Spleen (tissue), 11 donors: ENCODE measurements at regions not wholly inside any gene's neighbourhood (a gene's known extent, or its start where the extent isn't known, plus 50 kb on each side); places are given as distances from the start of the nearest gene placed in this dataset.

Source experiments
- DNase-seq: peaks from one replicate; pipeline ENCODE4 v3.0.0-alpha.2; 2020
- H3K27ac ChIP-seq, 8 donors: fragments of 200-600 bp; sonication (generic) in 7 of 8; 1 replicate in 4 of 8; 2 replicates in 4 of 8; pipeline versions ENCODE4 v1.5.0 to v1.8.0; 2016 to 2021; ENCODE audit warnings: inconsistent platforms in 4 of 8, mild to moderate bottlenecking in 4 of 8, moderate library complexity in 1 of 8
- H3K27me3 ChIP-seq, 7 donors: fragments of 200-600 bp; sonication (generic) in 6 of 7; replicated peaks in 1 of 7; 1 replicate in 4 of 7; 2 replicates in 3 of 7; pipeline versions ENCODE4 v1.5.0 to v1.8.0; 2016 to 2021; ENCODE audit warnings: inconsistent platforms in 3 of 7, mild to moderate bottlenecking in 1 of 7
- H3K36me3 ChIP-seq, 6 donors: fragments of 200-600 bp; sonication (generic) in 5 of 6; 1 replicate in 4 of 6; 2 replicates in 2 of 6; pipeline versions ENCODE4 v1.5.0 to v1.8.0; 2016 to 2021; ENCODE audit warnings: inconsistent platforms in 2 of 6
- H3K4me1 ChIP-seq, 6 donors: fragments of 200-600 bp; sonication (generic) in 5 of 6; 1 replicate in 3 of 6; 2 replicates in 3 of 6; pipeline versions ENCODE4 v1.5.0 to v1.8.0; 2016 to 2021; ENCODE audit warnings: inconsistent platforms in 3 of 6
- H3K4me3 ChIP-seq, 8 donors: fragments of 200-600 bp; sonication (generic) in 7 of 8; 1 replicate in 4 of 8; 2 replicates in 4 of 8; pipeline versions ENCODE4 v1.5.0 to v1.8.0; 2016 to 2021; ENCODE audit warnings: inconsistent platforms in 4 of 8, mild to moderate bottlenecking in 4 of 8, moderate library complexity in 2 of 8
- H3K9me3 ChIP-seq, 8 donors: fragments of 200-600 bp; sonication (generic) in 7 of 8; 1 replicate in 4 of 8; 2 replicates in 4 of 8; pipeline versions ENCODE4 v1.5.0 to v1.8.0; 2016 to 2021; ENCODE audit warnings: inconsistent platforms in 4 of 8
- POLR2A ChIP-seq, 3 donors: fragments of 450-650 bp; IDR thresholded peaks; one replicate each; pipeline ENCODE4 v1.5.1; 2017; ENCODE audit warnings: antibody characterized with exemption in 3 of 3, mild to moderate bottlenecking in 1 of 3
- POLR2AphosphoS5 ChIP-seq, 3 donors: sonication (generic); formaldehyde crosslinking; IDR thresholded peaks; one replicate each; pipeline ENCODE4 v1.5.1; 2017; ENCODE audit warnings: antibody characterized with exemption in 3 of 3
- WGBS, 5 donors: extraction: QIAGEN DNeasy Blood & Tissue Kit in 3 of 5; methylation state at CpG; one replicate each; pipeline versions ENCODE4 v1.1.5 to v1.1.7; 2013 to 2018; 5-methylcytosine and 5-hydroxymethylcytosine counted together
- intact Hi-C: fragments of 100-400 bp; cut with DNase I; formaldehyde crosslinking; loops from one replicate; pipeline ENCODE4 v1.15.0; 2023; ENCODE audit warnings: low total_unique reads
- TF ChIP-seq, protein P1 (sequence below), 11 experiments: fragments of 200-600 bp in 7 of 11; fragments of 450-650 bp in 4 of 11; sonication (generic) in 4 of 11; IDR thresholded peaks in 8 of 11; conservative IDR thresholded peaks in 3 of 11; 1 replicate in 7 of 11; 2 replicates in 4 of 11; pipeline versions ENCODE4 v1.4.0 to v1.8.0; 2016 to 2021; ENCODE audit warnings: antibody characterized with exemption in 11 of 11, inconsistent platforms in 4 of 11, mild to moderate bottlenecking in 1 of 11
- donor health status: healthy with polysubstance abuse.
- donor health status: DM: no; HTN: no; CAD: no; lungs with moderate emphysema.
- donor health status: DM: no; HTN: no; CAD: no.
- donor health status: Bipolar disorder and iron deficiency.
- donor health status: healthy.
- donor health status: DM: no; HTN: no; CAD: no.
- donor health status: DM: yes; HTN: yes; CAD: no.

DNA sequence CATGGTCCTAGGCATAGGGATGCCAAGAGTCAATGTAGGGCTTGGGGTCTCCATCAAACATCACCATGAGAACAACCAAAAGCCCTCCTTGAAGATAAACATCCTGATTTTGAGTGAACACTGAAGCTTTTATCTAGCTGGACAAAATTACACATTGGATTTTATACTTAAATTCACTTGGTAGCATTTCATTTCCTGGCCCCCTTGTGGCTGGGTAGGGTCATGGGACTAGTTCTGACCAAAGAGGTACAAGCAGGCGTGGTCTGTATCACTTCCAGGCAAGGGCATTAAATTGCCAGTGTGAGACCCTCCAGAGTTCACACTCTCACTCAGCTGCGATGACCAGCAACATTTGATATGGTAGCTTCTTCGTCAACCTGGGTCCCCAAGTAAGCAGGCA is 320.3 kb downstream of the ACTL7B start:
- no peaks in the 10 kb centered on the region for H3K4me1 ChIP-seq
- no peak overlapping the region for H3K4me3 ChIP-seq
- intact Hi-C loops: no loop called here
- no peaks in the 10 kb centered on the region for H3K27me3 ChIP-seq
- WGBS, 5 donors: 72 to 90% (median 85%) methylated on average over 3 of the region's 3 CpGs
- no peak overlapping the region for H3K27ac ChIP-seq
- H3K36me3 ChIP-seq: no peaks in the 10 kb centered on the region
- H3K9me3 ChIP-seq: peaks cover 0 to 3% (median 0%) of the 10 kb centered on the region in 8 donors
- no peak for DNase-seq
- TF ChIP-seq, protein P1, sequence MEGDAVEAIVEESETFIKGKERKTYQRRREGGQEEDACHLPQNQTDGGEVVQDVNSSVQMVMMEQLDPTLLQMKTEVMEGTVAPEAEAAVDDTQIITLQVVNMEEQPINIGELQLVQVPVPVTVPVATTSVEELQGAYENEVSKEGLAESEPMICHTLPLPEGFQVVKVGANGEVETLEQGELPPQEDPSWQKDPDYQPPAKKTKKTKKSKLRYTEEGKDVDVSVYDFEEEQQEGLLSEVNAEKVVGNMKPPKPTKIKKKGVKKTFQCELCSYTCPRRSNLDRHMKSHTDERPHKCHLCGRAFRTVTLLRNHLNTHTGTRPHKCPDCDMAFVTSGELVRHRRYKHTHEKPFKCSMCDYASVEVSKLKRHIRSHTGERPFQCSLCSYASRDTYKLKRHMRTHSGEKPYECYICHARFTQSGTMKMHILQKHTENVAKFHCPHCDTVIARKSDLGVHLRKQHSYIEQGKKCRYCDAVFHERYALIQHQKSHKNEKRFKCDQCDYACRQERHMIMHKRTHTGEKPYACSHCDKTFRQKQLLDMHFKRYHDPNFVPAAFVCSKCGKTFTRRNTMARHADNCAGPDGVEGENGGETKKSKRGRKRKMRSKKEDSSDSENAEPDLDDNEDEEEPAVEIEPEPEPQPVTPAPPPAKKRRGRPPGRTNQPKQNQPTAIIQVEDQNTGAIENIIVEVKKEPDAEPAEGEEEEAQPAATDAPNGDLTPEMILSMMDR (IDR thresholded peaks at IDR 0.05 in 8 of 11, conservative IDR thresholded peaks at IDR 0.05 in 3 of 11): peak in 5 of 11 experiments; percentile 17 to 50 (median 42)
- TF ChIP-seq POLR2A (IDR thresholded peaks at IDR 0.05) (no peak), POLR2AphosphoS5 (IDR thresholded peaks at IDR 0.05) (no peak)

DNA sequence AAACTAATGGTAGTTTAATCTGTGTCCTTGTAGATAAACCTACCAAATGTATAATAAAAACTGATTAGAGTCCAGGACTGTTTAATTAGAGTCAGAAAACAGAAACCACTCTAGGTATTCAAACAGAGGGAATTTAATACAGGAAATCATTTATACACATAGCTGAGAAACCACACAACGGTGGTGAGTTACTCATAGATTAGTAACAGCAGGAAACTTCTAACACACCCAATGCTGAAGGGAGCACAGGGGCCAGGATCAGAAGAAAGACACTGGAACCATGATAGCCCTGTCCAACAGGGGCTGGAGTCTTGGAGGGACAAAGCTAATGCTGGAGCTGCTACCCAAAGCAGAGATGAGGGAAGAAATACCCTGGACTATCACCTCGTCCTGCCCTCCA is 321.0 kb downstream of the ACTL7B start:
- H3K4me1 ChIP-seq: no peaks in the 10 kb centered on the region
- no peak for DNase-seq
- H3K36me3 ChIP-seq: no peaks in the 10 kb centered on the region
- no peak overlapping the region for H3K4me3 ChIP-seq
- 67 to 77% (median 68%) methylated on average over 2 of the region's 2 CpGs for WGBS, 5 donors
- no peak overlapping the region for H3K27ac ChIP-seq
- intact Hi-C loops: no loop called here
- peaks cover 0 to 3% (median 0%) of the 10 kb centered on the region in 8 donors for H3K9me3 ChIP-seq
- H3K27me3 ChIP-seq: no peaks in the 10 kb centered on the region
- TF ChIP-seq, protein P1 (IDR thresholded peaks at IDR 0.05 in 8 of 11, conservative IDR thresholded peaks at IDR 0.05 in 3 of 11): no peak
- TF ChIP-seq POLR2AphosphoS5 (IDR thresholded peaks at IDR 0.05): no peak
- no peak for TF ChIP-seq POLR2A (IDR thresholded peaks at IDR 0.05)

DNA sequence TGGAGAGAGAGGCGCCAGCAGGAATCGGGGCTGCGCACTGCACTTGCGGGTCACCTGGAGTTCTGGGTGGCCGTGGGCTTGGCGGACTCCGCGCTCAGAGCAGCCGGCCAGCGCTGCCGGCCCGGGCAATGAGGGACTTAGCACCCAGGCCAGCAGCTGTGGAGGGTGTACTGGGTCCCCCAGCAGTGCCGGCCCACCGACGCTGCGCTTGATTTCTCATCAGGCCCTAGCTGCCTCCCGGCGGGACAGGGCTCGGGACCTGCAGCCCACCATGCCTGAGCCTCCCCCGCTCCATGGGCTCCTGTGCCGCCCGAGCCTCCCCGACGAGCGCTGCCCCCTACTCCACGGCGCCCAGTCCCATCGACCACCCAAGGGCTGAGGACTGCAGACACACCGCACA is 325.6 kb downstream of the ACTL7B start:
- intact Hi-C loops: no loop called here
- TF ChIP-seq, protein P1 (IDR thresholded peaks at IDR 0.05 in 8 of 11, conservative IDR thresholded peaks at IDR 0.05 in 3 of 11): no peak
- TF ChIP-seq POLR2AphosphoS5 (IDR thresholded peaks at IDR 0.05) (no peak), POLR2A (IDR thresholded peaks at IDR 0.05) (no peak)
- DNase-seq: no peak
- Histone ChIP-seq H3K4me3 (no peak overlapping the region), H3K27ac (no peak overlapping the region), H3K4me1 (no peaks in the 10 kb centered on the region), H3K9me3 (peaks cover 0 to 3% (median 0%) of the 10 kb centered on the region in 8 donors), H3K36me3 (no peaks in the 10 kb centered on the region), H3K27me3 (no peaks in the 10 kb centered on the region)
- 94 to 97% (median 96%) methylated on average over 13 to 29 of the region's 29 CpGs for WGBS, 5 donors

DNA sequence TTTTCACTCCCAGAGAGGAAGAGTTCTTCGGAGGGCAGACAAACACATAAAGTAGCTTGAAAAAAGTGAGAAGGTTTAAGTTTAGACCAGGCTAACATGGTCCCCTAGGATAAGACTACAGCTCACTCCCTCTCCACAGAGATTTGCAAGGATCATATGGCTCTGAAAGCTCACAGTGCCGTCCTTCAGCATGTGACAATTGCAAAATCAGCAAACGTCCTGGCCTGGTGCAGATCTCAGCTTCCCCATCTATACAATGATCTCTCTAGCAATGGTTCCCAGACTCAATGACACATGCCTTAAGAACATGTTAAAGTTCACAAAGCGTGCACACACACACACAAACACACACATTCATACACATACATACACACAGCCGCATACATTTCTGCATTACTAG is 327.6 kb downstream of the ACTL7B start:
- no peaks in the 10 kb centered on the region for H3K4me1 ChIP-seq
- no peaks in the 10 kb centered on the region for H3K9me3 ChIP-seq
- no peak overlapping the region for H3K4me3 ChIP-seq
- no peaks in the 10 kb centered on the region for H3K27me3 ChIP-seq
- WGBS, 5 donors: 70 to 84% (median 77%) methylated on average over 5 of the region's 5 CpGs
- H3K27ac ChIP-seq: no peak overlapping the region
- no peaks in the 10 kb centered on the region for H3K36me3 ChIP-seq
- DNase-seq: no peak
- no peak for TF ChIP-seq POLR2A (IDR thresholded peaks at IDR 0.05)
- TF ChIP-seq, protein P1 (IDR thresholded peaks at IDR 0.05 in 8 of 11, conservative IDR thresholded peaks at IDR 0.05 in 3 of 11): no peak
- no peak for TF ChIP-seq POLR2AphosphoS5 (IDR thresholded peaks at IDR 0.05)
- intact Hi-C loops: no loop called here
